HepG2 (cell line): ENCODE measurements at regions not wholly inside any gene's neighbourhood (a gene's known extent, or its start where the extent isn't known, plus 50 kb on each side); places are given as distances from the start of the nearest gene placed in this dataset.
A peak's percentile ranks its signal among the peaks of the same experiment; 100 is the strongest.

Experiments used
- ATAD3A ChIP-seq: sonication (generic); formaldehyde crosslinking; IDR thresholded peaks from 2 replicates; pipeline ENCODE4 v1.4.0; 2020; ENCODE audit warnings: missing genetic modification reagents
- CEBPB ChIP-seq: IDR thresholded peaks from 2 replicates; pipeline ENCODE4 v1.6.1; 2011; ENCODE audit warnings: low read depth, low read length, improper control_type of control experiment, borderline replicate concordance
- IKZF1 ChIP-seq: fragments of 450-650 bp; IDR thresholded peaks from 2 replicates; pipeline ENCODE4 v1.7.1; 2016
- KLF16 ChIP-seq, 2 experiments: sonication (generic) in 1 of 2; formaldehyde crosslinking in 1 of 2; IDR thresholded peaks; 2 replicates each; pipeline versions ENCODE4 v1.6.1 to v1.8.0; 2016 to 2023; ENCODE audit warnings: missing genetic modification reagents in 2 of 2, missing compliant biosample characterization in 1 of 2
- MAZ ChIP-seq, 2 experiments: sonication (generic) in 1 of 2; formaldehyde crosslinking in 1 of 2; IDR thresholded peaks; 2 replicates each; pipeline versions ENCODE4 v1.5.0 to v1.6.1; 2012 to 2020; ENCODE audit warnings: low read depth in 2 of 2, mild to moderate bottlenecking in 2 of 2, borderline replicate concordance in 1 of 2, improper control_type of control experiment in 1 of 2, low read length in 1 of 2, missing genetic modification reagents in 1 of 2, moderate library complexity in 1 of 2
- MED1 ChIP-seq: sonication (generic); formaldehyde crosslinking; IDR thresholded peaks from 2 replicates; pipeline ENCODE4 v1.4.0; 2020; ENCODE audit warnings: missing genetic modification reagents
- NKX3-1 ChIP-seq: sonication (generic); formaldehyde crosslinking; IDR thresholded peaks from 2 replicates; pipeline ENCODE4 v1.5.0; 2020; ENCODE audit warnings: missing genetic modification reagents
- POLR2G ChIP-seq: fragments of 200-400 bp; formaldehyde crosslinking; IDR thresholded peaks from 2 replicates; pipeline ENCODE4 v1.6.1; 2018; ENCODE audit warnings: mild to moderate bottlenecking, low read depth, low read length, moderate library complexity
- RBAK ChIP-seq: sonication (generic); formaldehyde crosslinking; IDR thresholded peaks from 2 replicates; pipeline ENCODE4 v1.5.1; 2020; ENCODE audit warnings: mild to moderate bottlenecking, missing genetic modification reagents
- SMC3 ChIP-seq: IDR thresholded peaks from 2 replicates; pipeline ENCODE4 v1.6.1; 2011; ENCODE audit warnings: low read length, improper control_type of control experiment
- SUZ12 ChIP-seq: fragments of 150-350 bp; IDR thresholded peaks from 2 replicates; pipeline ENCODE4 v1.6.1; 2014; ENCODE audit warnings: low read depth, low read length
- TBL1XR1 ChIP-seq: fragments of 150-350 bp; IDR thresholded peaks from 2 replicates; pipeline ENCODE4 v1.6.1; 2014; ENCODE audit warnings: borderline replicate concordance, low read length; ENCODE audit not compliant: partially characterized antibody
- ZFP37 ChIP-seq: sonication (generic); formaldehyde crosslinking; IDR thresholded peaks from 2 replicates; pipeline ENCODE4 v1.4.0; 2020; ENCODE audit warnings: missing genetic modification reagents, borderline replicate concordance
- ZNF160 ChIP-seq: sonication (generic); formaldehyde crosslinking; IDR thresholded peaks from 2 replicates; pipeline ENCODE4 v1.8.0; 2022; ENCODE audit warnings: mild to moderate bottlenecking, inconsistent platforms, missing genetic modification reagents
- ZNF318 ChIP-seq: sonication (generic); formaldehyde crosslinking; IDR thresholded peaks from 2 replicates; pipeline ENCODE4 v1.4.0; 2020; ENCODE audit warnings: mild to moderate bottlenecking, missing genetic modification reagents
- ZNF383 ChIP-seq: sonication (generic); formaldehyde crosslinking; IDR thresholded peaks from 2 replicates; pipeline ENCODE4 v1.4.0; 2020; ENCODE audit warnings: missing genetic modification reagents, mild to moderate bottlenecking, borderline replicate concordance
- ZSCAN31 ChIP-seq: sonication (generic); formaldehyde crosslinking; IDR thresholded peaks from 2 replicates; pipeline ENCODE4 v1.5.0; 2020; ENCODE audit warnings: low read depth, mild to moderate bottlenecking, missing genetic modification reagents
- TF ChIP-seq, protein P1 (sequence below): sonication (generic); formaldehyde crosslinking; IDR thresholded peaks from 2 replicates; pipeline ENCODE4 v1.5.0; 2020; ENCODE audit warnings: mild to moderate bottlenecking, missing genetic modification reagents
- TF ChIP-seq, protein P2 (sequence below): sonication (generic); IDR thresholded peaks from 2 replicates; pipeline ENCODE4 v1.6.1; 2016; ENCODE audit warnings: low read depth, borderline replicate concordance

GRCh38 chr13:29923554-29924481 lies 73.4 kb upstream of the UBL3 start (continued):
- TF ChIP-seq TBL1XR1: peak; percentile 32
- TF ChIP-seq, protein P1, sequence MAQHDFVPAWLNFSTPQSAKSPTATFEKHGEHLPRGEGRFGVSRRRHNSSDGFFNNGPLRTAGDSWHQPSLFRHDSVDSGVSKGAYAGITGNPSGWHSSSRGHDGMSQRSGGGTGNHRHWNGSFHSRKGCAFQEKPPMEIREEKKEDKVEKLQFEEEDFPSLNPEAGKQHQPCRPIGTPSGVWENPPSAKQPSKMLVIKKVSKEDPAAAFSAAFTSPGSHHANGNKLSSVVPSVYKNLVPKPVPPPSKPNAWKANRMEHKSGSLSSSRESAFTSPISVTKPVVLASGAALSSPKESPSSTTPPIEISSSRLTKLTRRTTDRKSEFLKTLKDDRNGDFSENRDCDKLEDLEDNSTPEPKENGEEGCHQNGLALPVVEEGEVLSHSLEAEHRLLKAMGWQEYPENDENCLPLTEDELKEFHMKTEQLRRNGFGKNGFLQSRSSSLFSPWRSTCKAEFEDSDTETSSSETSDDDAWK (CRISPR knock-in tag): no peak
- peak; percentile 74 for TF ChIP-seq CEBPB
- TF ChIP-seq IKZF1: no peak
- no peak for TF ChIP-seq ZFP37 (CRISPR knock-in tag)
- TF ChIP-seq POLR2G: no peak
- peak; percentile 77; the same call in 1 of the 2 replicates for TF ChIP-seq ZNF318 (CRISPR knock-in tag)
- peak; percentile 33; the same call in 1 of the 2 replicates for TF ChIP-seq MAZ (IDR thresholded peaks at IDR 0.05; ENCODE audit: borderline replicate concordance, low read depth, low read length)
- TF ChIP-seq MAZ (CRISPR knock-in tag; IDR thresholded peaks at IDR 0.05; ENCODE audit: low read depth): peak; percentile 51
- no peak for TF ChIP-seq RBAK (CRISPR knock-in tag)
- TF ChIP-seq ZNF160: 0 out of 2 replicates have a peak, but pooled peaks have one; percentile 42
- peak; percentile 89 for TF ChIP-seq MED1
- TF ChIP-seq NKX3-1 (CRISPR knock-in tag): peak; percentile 55; the same call in 1 of the 2 replicates
- no peak; the same call in 1 of the 2 replicates for TF ChIP-seq ZNF383 (CRISPR knock-in tag)
- peak in 1 of 2 experiments; percentile 96; a peak in 2 of 4 replicates for TF ChIP-seq KLF16 (CRISPR knock-in tag; IDR thresholded peaks at IDR 0.05)
- TF ChIP-seq ATAD3A: no peak
- peak; percentile 79; the same call in 1 of the 2 replicates for TF ChIP-seq ZSCAN31 (CRISPR knock-in tag)
- TF ChIP-seq SMC3: peak; percentile 69
- TF ChIP-seq SUZ12: no peak
- TF ChIP-seq, protein P2, sequence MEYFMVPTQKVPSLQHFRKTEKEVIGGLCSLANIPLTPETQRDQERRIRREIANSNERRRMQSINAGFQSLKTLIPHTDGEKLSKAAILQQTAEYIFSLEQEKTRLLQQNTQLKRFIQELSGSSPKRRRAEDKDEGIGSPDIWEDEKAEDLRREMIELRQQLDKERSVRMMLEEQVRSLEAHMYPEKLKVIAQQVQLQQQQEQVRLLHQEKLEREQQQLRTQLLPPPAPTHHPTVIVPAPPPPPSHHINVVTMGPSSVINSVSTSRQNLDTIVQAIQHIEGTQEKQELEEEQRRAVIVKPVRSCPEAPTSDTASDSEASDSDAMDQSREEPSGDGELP: peak; percentile 68
